ENCODE measurements at regions not wholly inside any gene's neighbourhood (a gene's known extent, or its start where the extent isn't known, plus 50 kb on each side); places are given as distances from the start of the nearest gene placed in this dataset.
"Not testable (repeated sequence)": the region's sequence is repeated elsewhere in the genome, so short reads cannot be mapped to it uniquely, and the experiment has no call there.

- DNase-seq, result not testable (repeated sequence)
Measured at GRCh38 chr21:9746311-9746710, 775.1 kb upstream of the TPTE start.

GRCh38 chr21:9746831-9747606 lies 774.4 kb upstream of the TPTE start:
- DNase-seq, result not testable (repeated sequence)

GRCh38 chr21:9747870-9748269 lies 773.5 kb upstream of the TPTE start:
- DNase-seq, result not testable (repeated sequence)

GRCh38 chr21:9748451-9748850 lies 772.9 kb upstream of the TPTE start:
- DNase-seq, result not testable (repeated sequence)

GRCh38 chr21:9749741-9750230 lies 771.6 kb upstream of the TPTE start:
- not testable (repeated sequence) for DNase-seq

- DNase-seq, result no peak
Measured at GRCh38 chr21:9750341-9751086, 770.9 kb upstream of the TPTE start.

GRCh38 chr21:9751087-9751585 lies 770.2 kb upstream of the TPTE start:
- DNase-seq, result not testable (repeated sequence)

- not testable (repeated sequence) for DNase-seq
Measured at GRCh38 chr21:9752028-9752427, 769.4 kb upstream of the TPTE start.

GRCh38 chr21:9753441-9753840 lies 767.9 kb upstream of the TPTE start:
- DNase-seq, result not testable (repeated sequence)

- DNase-seq, result no peak
Measured at GRCh38 chr21:9753943-9754342, 767.4 kb upstream of the TPTE start.

GRCh38 chr21:9754434-9754833 lies 766.9 kb upstream of the TPTE start:
- DNase-seq, result not testable (repeated sequence)

- DNase-seq, result no peak
Measured at GRCh38 chr21:9755611-9756010, 765.8 kb upstream of the TPTE start.

- no peak for DNase-seq
Measured at GRCh38 chr21:9756677-9757076, 764.7 kb upstream of the TPTE start.

GRCh38 chr21:9757118-9757517 lies 764.3 kb upstream of the TPTE start:
- not testable (repeated sequence) for DNase-seq

- DNase-seq, result not testable (repeated sequence)
Measured at GRCh38 chr21:9757572-9757971, 763.8 kb upstream of the TPTE start.

GRCh38 chr21:9758141-9758540 lies 763.2 kb upstream of the TPTE start:
- no peak for DNase-seq

- no peak for DNase-seq
Measured at GRCh38 chr21:9758888-9759287, 762.5 kb upstream of the TPTE start.

- DNase-seq, result no peak
Measured at GRCh38 chr21:9759972-9760371, 761.4 kb upstream of the TPTE start.

- DNase-seq, result no peak
Measured at GRCh38 chr21:9760398-9761074, 760.8 kb upstream of the TPTE start.

- DNase-seq, result no peak
Measured at GRCh38 chr21:9763306-9763705, 758.1 kb upstream of the TPTE start.

GRCh38 chr21:9763807-9764206 lies 757.6 kb upstream of the TPTE start:
- DNase-seq, result no peak

- not testable (repeated sequence) for DNase-seq
Measured at GRCh38 chr21:9764294-9764693, 757.1 kb upstream of the TPTE start.

- not testable (repeated sequence) for DNase-seq
Measured at GRCh38 chr21:9765538-9765937, 755.8 kb upstream of the TPTE start.
